Omental fat pad (tissue), 3 donors: ENCODE measurements at regions not wholly inside any gene's neighbourhood (a gene's known extent, or its start where the extent isn't known, plus 50 kb on each side); places are given as distances from the start of the nearest gene placed in this dataset.

Source experiments
- ATAC-seq: fragments of 150-250 bp; one replicate; pipeline ENCODE4 v1.9.1; 2016; ENCODE audit warnings: mild to moderate bottlenecking, moderate library complexity; ENCODE audit not compliant: low FRiP score
- DNase-seq: peaks from one replicate; pipeline ENCODE4 v3.0.0-alpha.2; 2019; ENCODE audit warnings: low spot score
- CTCF ChIP-seq, 3 donors: fragments of 450-650 bp; IDR thresholded peaks; one replicate each; pipeline ENCODE4 v1.5.1; 2016 to 2017; ENCODE audit warnings: antibody characterized with exemption in 3 of 3, mild to moderate bottlenecking in 3 of 3, moderate library complexity in 2 of 3

- DNase-seq (no peak), ATAC-seq (no peak)
- no peak for TF ChIP-seq CTCF (IDR thresholded peaks at IDR 0.05)
These were observed 418.4 kb upstream of the TRIB2 start for GRCh38 chr2:12298352-12298751.

- DNase-seq: no peak
- no peak for ATAC-seq
- TF ChIP-seq CTCF (IDR thresholded peaks at IDR 0.05): no peak
These were observed 417.3 kb upstream of the TRIB2 start for GRCh38 chr2:12299431-12299830.

GRCh38 chr2:12300019-12300602 is 416.6 kb upstream of the TRIB2 start:
- DNase-seq (no peak), ATAC-seq (no peak)
- no peak for TF ChIP-seq CTCF (IDR thresholded peaks at IDR 0.05)

- TF ChIP-seq CTCF (IDR thresholded peaks at IDR 0.05): no peak
- DNase-seq (no peak), ATAC-seq (no peak)
These were observed 415.8 kb upstream of the TRIB2 start for GRCh38 chr2:12300927-12301326.

- no peak for ATAC-seq
- no peak for DNase-seq
- no peak for TF ChIP-seq CTCF (IDR thresholded peaks at IDR 0.05)
These were observed 414.6 kb upstream of the TRIB2 start for GRCh38 chr2:12302140-12302539.

- ATAC-seq: no peak
- no peak for TF ChIP-seq CTCF (IDR thresholded peaks at IDR 0.05)
- no peak for DNase-seq
These were observed 414.0 kb upstream of the TRIB2 start for GRCh38 chr2:12302691-12303090.

- ATAC-seq (no peak), DNase-seq (no peak)
- TF ChIP-seq CTCF (IDR thresholded peaks at IDR 0.05): no peak
These were observed 413.3 kb upstream of the TRIB2 start for GRCh38 chr2:12303181-12304030.
